ENCODE measurements at regions not wholly inside any gene's neighbourhood (a gene's known extent, or its start where the extent isn't known, plus 50 kb on each side); places are given as distances from the start of the nearest gene placed in this dataset.

DNA sequence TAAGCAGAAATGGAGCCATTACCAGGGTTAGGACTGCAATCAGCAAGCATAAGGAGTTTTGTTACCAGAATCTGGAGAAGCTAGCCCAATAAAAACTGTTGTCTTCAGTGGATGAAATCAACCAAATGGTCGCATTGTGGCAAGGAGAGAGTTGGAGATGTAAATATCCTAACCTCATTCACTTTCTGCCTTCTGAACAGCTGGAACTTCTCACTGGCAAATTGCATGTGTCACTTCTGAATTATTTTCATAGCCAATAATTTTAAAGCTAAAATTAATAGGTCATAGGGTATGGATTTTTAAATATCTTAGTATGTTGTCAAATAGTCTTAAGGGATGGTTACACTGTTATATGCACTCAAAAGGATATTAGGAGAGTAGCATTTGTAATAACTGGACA is 121.6 kb downstream of the SUCNR1 start:
- TF ChIP-seq YY1 (IDR thresholded peaks at IDR 0.05; ENCODE audit: insufficient read depth, insufficient read length) (no peak), ZNF274 (IDR thresholded peaks at IDR 0.05; ENCODE audit: low read depth, low read length) (no peak)

All from NT2/D1 (cell line).